Osteoblast (primary cell): ENCODE measurements at regions not wholly inside any gene's neighbourhood (a gene's known extent, or its start where the extent isn't known, plus 50 kb on each side); places are given as distances from the start of the nearest gene placed in this dataset.

Experiments
- DNase-seq: peaks from one replicate; pipeline ENCODE4 v3.0.0; 2011; ENCODE audit warnings: low spot score, mixed read lengths; ENCODE audit not compliant: insufficient read length; ENCODE audit errors: missing footprints
- H2AFZ ChIP-seq: 2 replicates; pipeline ENCODE4 v1.6.0; 2011; ENCODE audit warnings: mild to moderate bottlenecking, low read length
- H3K27ac ChIP-seq: 2 replicates; pipeline ENCODE4 v1.5.1; 2011; ENCODE audit warnings: mild to moderate bottlenecking, low read depth, low read length, moderate library complexity
- H3K27me3 ChIP-seq: 2 replicates; pipeline ENCODE4 v1.6.0; 2012; ENCODE audit warnings: mild to moderate bottlenecking, control low read depth, inconsistent platforms, low read length, moderate library complexity; ENCODE audit not compliant: insufficient read depth
- H3K36me3 ChIP-seq: 2 replicates; pipeline ENCODE4 v1.5.1; 2011; ENCODE audit warnings: mild to moderate bottlenecking, low read length, control low read depth, moderate library complexity; ENCODE audit not compliant: insufficient read depth
- H3K4me1 ChIP-seq: 2 replicates; pipeline ENCODE4 v1.5.1; 2011; ENCODE audit warnings: mild to moderate bottlenecking, low read length, control low read depth, moderate library complexity; ENCODE audit not compliant: insufficient read depth
- H3K4me2 ChIP-seq: 2 replicates; pipeline ENCODE4 v1.6.0; 2011; ENCODE audit warnings: mild to moderate bottlenecking, low read length; ENCODE audit not compliant: insufficient read depth
- H3K4me3 ChIP-seq: fragments of 200-600 bp; sonication (generic); 3 replicates; pipeline ENCODE4 v1.5.1; 2012; ENCODE audit warnings: mild to moderate bottlenecking, low read length, inconsistent platforms; ENCODE audit not compliant: insufficient read depth
- H3K79me2 ChIP-seq: 2 replicates; pipeline ENCODE4 v1.6.0; 2012; ENCODE audit warnings: mild to moderate bottlenecking, low read length, control low read depth, inconsistent platforms; ENCODE audit not compliant: insufficient read depth
- H3K9me3 ChIP-seq: 2 replicates; pipeline ENCODE4 v1.5.1; 2011; ENCODE audit warnings: low read depth, low read length, control low read depth
- H4K20me1 ChIP-seq: 2 replicates; pipeline ENCODE4 v1.6.0; 2012; ENCODE audit warnings: mild to moderate bottlenecking, low read length, control low read depth; ENCODE audit not compliant: insufficient read depth
- TF ChIP-seq, protein P1 (sequence below): IDR thresholded peaks from 2 replicates; pipeline ENCODE4 v1.5.1; 2011; ENCODE audit warnings: mild to moderate bottlenecking, low read depth, low read length, moderate library complexity; ENCODE audit errors: extremely low read depth

GRCh38 chr2:209114588-209115240 lies 309.1 kb upstream of the MAP2 start:
- no peak for DNase-seq
- Histone ChIP-seq H3K79me2 (no peaks in the 10 kb centered on the region), H4K20me1 (no peaks in the 10 kb centered on the region), H3K27ac (no peak overlapping the region), H2AFZ (no peak overlapping the region), H3K36me3 (no peaks in the 10 kb centered on the region), H3K9me3 (peaks cover 5% of the 10 kb centered on the region), H3K4me1 (no peaks in the 10 kb centered on the region), H3K4me3 (no peak overlapping the region), H3K4me2 (no peak overlapping the region), H3K27me3 (no peaks in the 10 kb centered on the region)
- TF ChIP-seq, protein P1, sequence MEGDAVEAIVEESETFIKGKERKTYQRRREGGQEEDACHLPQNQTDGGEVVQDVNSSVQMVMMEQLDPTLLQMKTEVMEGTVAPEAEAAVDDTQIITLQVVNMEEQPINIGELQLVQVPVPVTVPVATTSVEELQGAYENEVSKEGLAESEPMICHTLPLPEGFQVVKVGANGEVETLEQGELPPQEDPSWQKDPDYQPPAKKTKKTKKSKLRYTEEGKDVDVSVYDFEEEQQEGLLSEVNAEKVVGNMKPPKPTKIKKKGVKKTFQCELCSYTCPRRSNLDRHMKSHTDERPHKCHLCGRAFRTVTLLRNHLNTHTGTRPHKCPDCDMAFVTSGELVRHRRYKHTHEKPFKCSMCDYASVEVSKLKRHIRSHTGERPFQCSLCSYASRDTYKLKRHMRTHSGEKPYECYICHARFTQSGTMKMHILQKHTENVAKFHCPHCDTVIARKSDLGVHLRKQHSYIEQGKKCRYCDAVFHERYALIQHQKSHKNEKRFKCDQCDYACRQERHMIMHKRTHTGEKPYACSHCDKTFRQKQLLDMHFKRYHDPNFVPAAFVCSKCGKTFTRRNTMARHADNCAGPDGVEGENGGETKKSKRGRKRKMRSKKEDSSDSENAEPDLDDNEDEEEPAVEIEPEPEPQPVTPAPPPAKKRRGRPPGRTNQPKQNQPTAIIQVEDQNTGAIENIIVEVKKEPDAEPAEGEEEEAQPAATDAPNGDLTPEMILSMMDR: no peak

- TF ChIP-seq, protein P1: no peak
- H3K79me2 ChIP-seq: no peaks in the 10 kb centered on the region
- H4K20me1 ChIP-seq: no peaks in the 10 kb centered on the region
- no peak overlapping the region for H3K4me3 ChIP-seq
- no peaks in the 10 kb centered on the region for H3K9me3 ChIP-seq
- no peaks in the 10 kb centered on the region for H3K4me1 ChIP-seq
- no peaks in the 10 kb centered on the region for H3K27me3 ChIP-seq
- no peak for DNase-seq
- no peaks in the 10 kb centered on the region for H3K36me3 ChIP-seq
- H3K4me2 ChIP-seq: no peak overlapping the region
- no peak overlapping the region for H3K27ac ChIP-seq
- no peak overlapping the region for H2AFZ ChIP-seq
Measured at GRCh38 chr2:209121691-209122090, 302.2 kb upstream of the MAP2 start.

- no peak overlapping the region for H3K4me3 ChIP-seq
- H2AFZ ChIP-seq: no peak overlapping the region
- TF ChIP-seq, protein P1: no peak
- H3K4me1 ChIP-seq: no peaks in the 10 kb centered on the region
- no peak for DNase-seq
- no peaks in the 10 kb centered on the region for H3K36me3 ChIP-seq
- H3K9me3 ChIP-seq: no peaks in the 10 kb centered on the region
- H3K27me3 ChIP-seq: no peaks in the 10 kb centered on the region
- H4K20me1 ChIP-seq: no peaks in the 10 kb centered on the region
- no peaks in the 10 kb centered on the region for H3K79me2 ChIP-seq
- no peak overlapping the region for H3K27ac ChIP-seq
- no peak overlapping the region for H3K4me2 ChIP-seq
Measured at GRCh38 chr2:209125291-209125690, 298.6 kb upstream of the MAP2 start.

GRCh38 chr2:209138079-209138478 lies 285.8 kb upstream of the MAP2 start:
- Histone ChIP-seq H3K4me1 (no peaks in the 10 kb centered on the region), H3K36me3 (no peaks in the 10 kb centered on the region), H3K4me3 (no peak overlapping the region), H3K9me3 (no peaks in the 10 kb centered on the region), H3K27me3 (no peaks in the 10 kb centered on the region), H3K27ac (no peak overlapping the region), H2AFZ (no peak overlapping the region), H3K79me2 (no peaks in the 10 kb centered on the region), H3K4me2 (no peak overlapping the region), H4K20me1 (no peaks in the 10 kb centered on the region)
- DNase-seq: no peak
- TF ChIP-seq, protein P1: no peak
